PFSK-1 (cell line): ENCODE measurements at regions not wholly inside any gene's neighbourhood (a gene's known extent, or its start where the extent isn't known, plus 50 kb on each side); places are given as distances from the start of the nearest gene placed in this dataset.

ENCODE experiments used
- POLR2AphosphoS5 ChIP-seq: IDR thresholded peaks from 2 replicates; pipeline ENCODE4 v1.6.1; 2012; ENCODE audit warnings: low read depth, mild to moderate bottlenecking, control low read depth, low read length, moderate library complexity
- REST ChIP-seq, 2 experiments: IDR thresholded peaks; 2 replicates each; pipeline versions ENCODE4 v1.6.1 to v1.8.0; 2011 to 2012; ENCODE audit warnings: low read depth in 2 of 2, low read length in 2 of 2, control low read depth in 1 of 2, inconsistent platforms in 1 of 2, mild to moderate bottlenecking in 1 of 2, moderate library complexity in 1 of 2; ENCODE audit not compliant: insufficient read depth in 1 of 2
- SIN3A ChIP-seq: IDR thresholded peaks from 2 replicates; pipeline ENCODE4 v1.6.1; 2012; ENCODE audit warnings: mild to moderate bottlenecking, low read length, moderate library complexity, borderline replicate concordance; ENCODE audit not compliant: insufficient read depth
- TAF1 ChIP-seq: IDR thresholded peaks from 2 replicates; pipeline ENCODE4 v1.6.1; 2012; ENCODE audit warnings: low read length, control low read depth, borderline replicate concordance; ENCODE audit not compliant: insufficient read depth

- TF ChIP-seq SIN3A (no peak), REST (IDR thresholded peaks at IDR 0.05; ENCODE audit: insufficient read depth in 1 of 2, low read depth in 2 of 2, low read length in 2 of 2) (no peak), POLR2AphosphoS5 (no peak), TAF1 (no peak)
Observed at GRCh38 chr2:204114295-204115136, 178.0 kb downstream of the ICOS start.
